Neural cell (in vitro differentiated cells): ENCODE measurements at regions not wholly inside any gene's neighbourhood (a gene's known extent, or its start where the extent isn't known, plus 50 kb on each side); places are given as distances from the start of the nearest gene placed in this dataset.

ENCODE experiments used
- H2AFZ ChIP-seq: fragments of 200-600, 300-800 bp; sonication (generic), shearing (Covaris generic); 2 replicates; pipeline ENCODE4 v1.6.0; 2014; ENCODE audit warnings: low read depth, mild to moderate bottlenecking, antibody characterized with exemption, low read length, moderate library complexity
- H3F3A ChIP-seq: fragments of 200-600 bp; shearing (Covaris generic); 2 replicates; pipeline ENCODE4 v1.6.1; 2016; ENCODE audit warnings: mild to moderate bottlenecking, moderate library complexity, mixed read lengths, antibody characterized with exemption, low read length; ENCODE audit not compliant: insufficient read depth, poor library complexity, severe bottlenecking
- H3K27ac ChIP-seq: fragments of 200-600, 300-800 bp; sonication (generic), shearing (Covaris generic); 2 replicates; pipeline ENCODE4 v1.5.1; 2014; ENCODE audit warnings: mild to moderate bottlenecking, low read length, moderate library complexity
- H3K27me3 ChIP-seq: fragments of 300-800, 200-600 bp; sonication (generic), shearing (Covaris generic); 2 replicates; pipeline ENCODE4 v1.6.0; 2014; ENCODE audit warnings: mild to moderate bottlenecking, low read depth, low read length, moderate library complexity; ENCODE audit not compliant: insufficient read depth
- H3K36me3 ChIP-seq: fragments of 300-800, 200-600 bp; sonication (generic), shearing (Covaris generic); 2 replicates; pipeline ENCODE4 v1.5.1; 2014; ENCODE audit warnings: mild to moderate bottlenecking, antibody characterized with exemption, low read length, moderate library complexity; ENCODE audit not compliant: insufficient read depth
- H3K4me2 ChIP-seq: fragments of 300-800, 200-600 bp; sonication (generic), shearing (Covaris generic); 2 replicates; pipeline ENCODE4 v1.6.0; 2014; ENCODE audit warnings: mild to moderate bottlenecking, low read length
- H3K4me3 ChIP-seq: fragments of 300-800, 200-600 bp; sonication (generic), shearing (Covaris generic); 2 replicates; pipeline ENCODE4 v1.5.1; 2014; ENCODE audit warnings: mild to moderate bottlenecking, low read length, moderate library complexity
- H3K79me2 ChIP-seq: fragments of 200-600 bp; shearing (Covaris generic); replicated peaks from 2 replicates; pipeline ENCODE4 v1.6.0; 2014; ENCODE audit warnings: mild to moderate bottlenecking, low read length, moderate library complexity; ENCODE audit not compliant: insufficient read depth
- H3K9ac ChIP-seq: fragments of 300-800, 200-600 bp; sonication (generic), shearing (Covaris generic); 2 replicates; pipeline ENCODE4 v1.6.1; 2016; ENCODE audit warnings: mild to moderate bottlenecking, low read length, mixed read lengths
- H3K9me2 ChIP-seq: fragments of 200-600 bp; shearing (Covaris generic); 2 replicates; pipeline ENCODE4 v1.6.1; 2016; ENCODE audit warnings: mild to moderate bottlenecking, low read length, mixed read lengths; ENCODE audit not compliant: insufficient read depth
- H3K9me3 ChIP-seq: fragments of 200-600, 300-800 bp; sonication (generic), shearing (Covaris generic); 2 replicates; pipeline ENCODE4 v1.6.1; 2016; ENCODE audit warnings: mild to moderate bottlenecking, mixed run types, low read length, moderate library complexity, mixed read lengths
- H4K20me1 ChIP-seq: fragments of 200-600 bp; shearing (Covaris generic); 2 replicates; pipeline ENCODE4 v1.6.1; 2016; ENCODE audit warnings: mild to moderate bottlenecking, mixed run types; ENCODE audit not compliant: insufficient read depth
- EP300 ChIP-seq: fragments of 450-650 bp; conservative IDR thresholded peaks from 2 replicates; pipeline ENCODE4 v1.6.1; 2014; ENCODE audit warnings: antibody characterized with exemption, mild to moderate bottlenecking, moderate library complexity; ENCODE audit not compliant: poor library complexity, severe bottlenecking
- EZH2 ChIP-seq: fragments of 200-600, 300-800 bp; shearing (Covaris generic), sonication (generic); IDR thresholded peaks from 2 replicates; pipeline ENCODE4 v1.6.1; 2014; ENCODE audit warnings: antibody characterized with exemption, low read length, borderline replicate concordance, mild to moderate bottlenecking; ENCODE audit not compliant: insufficient read depth, poor library complexity, severe bottlenecking
- MXI1 ChIP-seq: fragments of 450-650 bp; conservative IDR thresholded peaks from 2 replicates; pipeline ENCODE4 v1.6.1; 2014; ENCODE audit warnings: antibody characterized with exemption, mild to moderate bottlenecking; ENCODE audit not compliant: poor library complexity, severe bottlenecking
- POLR2AphosphoS5 ChIP-seq: IDR thresholded peaks from 2 replicates; pipeline ENCODE4 v1.6.1; 2012
- RAD21 ChIP-seq: fragments of 450-650 bp; conservative IDR thresholded peaks from 2 replicates; pipeline ENCODE4 v1.6.1; 2014; ENCODE audit warnings: antibody characterized with exemption, mild to moderate bottlenecking, moderate library complexity
- REST ChIP-seq: IDR thresholded peaks from 2 replicates; pipeline ENCODE4 v1.6.1; 2012; ENCODE audit warnings: borderline replicate concordance
- SMC3 ChIP-seq: fragments of 450-650 bp; conservative IDR thresholded peaks from 2 replicates; pipeline ENCODE4 v1.6.1; 2014; ENCODE audit warnings: antibody characterized with exemption, mild to moderate bottlenecking, moderate library complexity; ENCODE audit not compliant: poor library complexity
- TAF1 ChIP-seq: IDR thresholded peaks from 2 replicates; pipeline ENCODE4 v1.6.1; 2012; ENCODE audit warnings: low read depth
- TF ChIP-seq, protein P1 (sequence below): fragments of 450-650 bp; IDR thresholded peaks from 2 replicates; pipeline ENCODE4 v1.5.1; 2014; ENCODE audit warnings: antibody characterized with exemption, mild to moderate bottlenecking, moderate library complexity; ENCODE audit not compliant: poor library complexity, severe bottlenecking

GRCh38 chr13:91153372-91153771, 194.1 kb upstream of the MIR17HG start:
- no peak overlapping the region for H3K27ac ChIP-seq
- TF ChIP-seq TAF1, result no peak
- TF ChIP-seq, protein P1, sequence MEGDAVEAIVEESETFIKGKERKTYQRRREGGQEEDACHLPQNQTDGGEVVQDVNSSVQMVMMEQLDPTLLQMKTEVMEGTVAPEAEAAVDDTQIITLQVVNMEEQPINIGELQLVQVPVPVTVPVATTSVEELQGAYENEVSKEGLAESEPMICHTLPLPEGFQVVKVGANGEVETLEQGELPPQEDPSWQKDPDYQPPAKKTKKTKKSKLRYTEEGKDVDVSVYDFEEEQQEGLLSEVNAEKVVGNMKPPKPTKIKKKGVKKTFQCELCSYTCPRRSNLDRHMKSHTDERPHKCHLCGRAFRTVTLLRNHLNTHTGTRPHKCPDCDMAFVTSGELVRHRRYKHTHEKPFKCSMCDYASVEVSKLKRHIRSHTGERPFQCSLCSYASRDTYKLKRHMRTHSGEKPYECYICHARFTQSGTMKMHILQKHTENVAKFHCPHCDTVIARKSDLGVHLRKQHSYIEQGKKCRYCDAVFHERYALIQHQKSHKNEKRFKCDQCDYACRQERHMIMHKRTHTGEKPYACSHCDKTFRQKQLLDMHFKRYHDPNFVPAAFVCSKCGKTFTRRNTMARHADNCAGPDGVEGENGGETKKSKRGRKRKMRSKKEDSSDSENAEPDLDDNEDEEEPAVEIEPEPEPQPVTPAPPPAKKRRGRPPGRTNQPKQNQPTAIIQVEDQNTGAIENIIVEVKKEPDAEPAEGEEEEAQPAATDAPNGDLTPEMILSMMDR, result no peak
- H3K9me3 ChIP-seq, result no peaks in the 10 kb centered on the region
- H3K27me3 ChIP-seq, result no peaks in the 10 kb centered on the region
- no peaks in the 10 kb centered on the region for H4K20me1 ChIP-seq
- no peak overlapping the region for H2AFZ ChIP-seq
- no peak overlapping the region for H3K4me3 ChIP-seq
- H3K79me2 ChIP-seq, result no peaks in the 10 kb centered on the region
- no peak overlapping the region for H3K4me2 ChIP-seq
- no peaks in the 10 kb centered on the region for H3K36me3 ChIP-seq
- no peaks in the 10 kb centered on the region for H3F3A ChIP-seq
- no peaks in the 10 kb centered on the region for H3K9me2 ChIP-seq
- no peak overlapping the region for H3K9ac ChIP-seq

GRCh38 chr13:91154558-91155353, 192.7 kb upstream of the MIR17HG start:
- H3K4me3 ChIP-seq, result no peak overlapping the region
- H3K27me3 ChIP-seq, result no peaks in the 10 kb centered on the region
- H4K20me1 ChIP-seq, result no peaks in the 10 kb centered on the region
- TF ChIP-seq REST (no peak), EP300 (no peak), POLR2AphosphoS5 (no peak), RAD21 (no peak), SMC3 (no peak), EZH2 (no peak), MXI1 (no peak), TAF1 (no peak)
- TF ChIP-seq, protein P1, result no peak
- H3K4me2 ChIP-seq, result no peak overlapping the region
- no peak overlapping the region for H3K27ac ChIP-seq
- no peaks in the 10 kb centered on the region for H3K9me2 ChIP-seq
- H3F3A ChIP-seq, result no peaks in the 10 kb centered on the region
- H3K9ac ChIP-seq, result no peak overlapping the region
- no peak overlapping the region for H2AFZ ChIP-seq
- H3K36me3 ChIP-seq, result no peaks in the 10 kb centered on the region
- no peaks in the 10 kb centered on the region for H3K79me2 ChIP-seq
- H3K9me3 ChIP-seq, result no peaks in the 10 kb centered on the region
